Calu3 (cell line): ENCODE measurements at regions not wholly inside any gene's neighbourhood (a gene's known extent, or its start where the extent isn't known, plus 50 kb on each side); places are given as distances from the start of the nearest gene placed in this dataset.

Experiments
- BruUV-seq: library from RNA; stranded (reverse); fragments of 400-500 nt; replicated peaks from 2 replicates; lab custom pipeline; 2021; lab: Mats Ljungman, UMichigan
- CTCF ChIA-PET: fragments of 300-600 bp; sonication (Branson Sonifier 250); formaldehyde crosslinking; loops from one replicate; lab custom pipeline; 2022; ENCODE audit warnings: antibody characterized with exemption; lab: Charles Lee
- DNase-seq: peaks from one replicate; pipeline ENCODE4 v3.0.0; 2022
- H3K27ac Mint-ChIP-seq: one replicate; pipeline ENCODE4 v1.8.0; 2022; ENCODE audit warnings: mixed read lengths; ENCODE audit not compliant: unreplicated experiment
- H3K27me3 Mint-ChIP-seq: one replicate; pipeline ENCODE4 v1.8.0; 2022; ENCODE audit warnings: mixed read lengths; ENCODE audit not compliant: unreplicated experiment
- H3K36me3 Mint-ChIP-seq: one replicate; pipeline ENCODE4 v1.8.0; 2022; ENCODE audit warnings: mild to moderate bottlenecking, moderate library complexity, mixed read lengths; ENCODE audit not compliant: insufficient read depth, unreplicated experiment
- H3K4me1 Mint-ChIP-seq: one replicate; pipeline ENCODE4 v1.8.0; 2022; ENCODE audit warnings: mild to moderate bottlenecking, low read depth, mixed read lengths; ENCODE audit not compliant: unreplicated experiment
- H3K4me3 Mint-ChIP-seq: one replicate; pipeline ENCODE4 v1.8.0; 2022; ENCODE audit warnings: mild to moderate bottlenecking, low read depth, moderate library complexity, mixed read lengths; ENCODE audit not compliant: unreplicated experiment
- H3K9me3 Mint-ChIP-seq: one replicate; pipeline ENCODE4 v1.8.0; 2022; ENCODE audit warnings: low read depth, mixed read lengths; ENCODE audit not compliant: unreplicated experiment
- intact Hi-C: fragments of 100-400 bp; cut with micrococcal nuclease; formaldehyde crosslinking; loops from one replicate; pipeline ENCODE4 v1.10.0; 2022; ENCODE audit not compliant: unreplicated experiment
- TF ChIP-seq, protein P1 (sequence below): fragments of 200-600 bp; IDR thresholded peaks from one replicate; pipeline ENCODE4 v1.8.0; 2022; ENCODE audit warnings: antibody characterized with exemption; ENCODE audit not compliant: unreplicated experiment

DNA sequence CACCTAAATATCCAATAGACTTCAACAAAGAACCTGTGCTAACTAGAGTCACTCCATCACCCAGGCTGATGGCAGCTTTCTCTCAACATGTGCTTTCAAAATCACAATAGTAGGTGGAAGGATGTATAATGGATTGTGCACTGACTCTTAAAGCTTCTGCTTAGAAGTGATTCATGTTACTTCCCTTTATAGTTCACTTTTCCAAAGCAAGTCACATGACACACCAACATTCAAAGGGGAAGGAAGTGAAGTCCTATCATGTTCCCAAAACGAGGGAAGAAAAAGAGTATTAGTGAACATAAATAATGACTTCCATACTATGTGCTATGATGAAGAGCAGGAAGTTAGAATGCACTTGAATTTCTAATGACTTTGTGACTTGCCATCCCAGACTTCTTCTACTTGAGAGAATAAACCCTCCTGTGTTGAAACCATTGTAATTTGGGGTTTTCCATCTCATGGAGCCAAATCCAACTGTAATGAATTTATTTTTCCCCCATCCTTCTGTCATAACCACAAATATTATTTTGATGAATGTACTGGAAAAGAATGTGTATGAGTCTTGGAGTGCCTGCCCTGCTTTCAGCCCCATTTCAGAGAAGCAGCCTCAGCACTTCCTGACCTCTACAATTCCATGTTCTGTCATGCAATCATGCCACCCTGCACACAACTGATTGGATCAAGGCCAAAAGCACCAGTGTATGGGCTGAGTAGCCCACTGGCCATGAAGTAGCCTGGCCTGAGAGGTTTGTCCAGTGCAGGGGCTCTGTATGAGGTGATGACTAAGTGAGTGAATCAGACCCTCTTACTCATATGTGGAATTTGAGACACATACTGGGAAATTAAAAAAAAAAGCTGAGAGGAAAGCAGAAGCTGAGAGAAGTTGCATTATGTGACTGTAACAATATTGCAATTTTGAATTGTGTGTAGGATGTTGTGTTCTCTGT is 525.9 kb upstream of the CLINT1 start:
- intact Hi-C loops: no loop called here
- Mint-ChIP-seq H3K36me3 (no peaks in the 10 kb centered on the region), H3K4me1 (no peaks in the 10 kb centered on the region), H3K4me3 (no peak overlapping the region), H3K9me3 (peaks cover 3% of the 10 kb centered on the region), H3K27me3 (no peaks in the 10 kb centered on the region), H3K27ac (no peak overlapping the region)
- CTCF ChIA-PET: no interaction called here
- no TSS peak for BruUV-seq
- DNase-seq: no peak
- TF ChIP-seq, protein P1, sequence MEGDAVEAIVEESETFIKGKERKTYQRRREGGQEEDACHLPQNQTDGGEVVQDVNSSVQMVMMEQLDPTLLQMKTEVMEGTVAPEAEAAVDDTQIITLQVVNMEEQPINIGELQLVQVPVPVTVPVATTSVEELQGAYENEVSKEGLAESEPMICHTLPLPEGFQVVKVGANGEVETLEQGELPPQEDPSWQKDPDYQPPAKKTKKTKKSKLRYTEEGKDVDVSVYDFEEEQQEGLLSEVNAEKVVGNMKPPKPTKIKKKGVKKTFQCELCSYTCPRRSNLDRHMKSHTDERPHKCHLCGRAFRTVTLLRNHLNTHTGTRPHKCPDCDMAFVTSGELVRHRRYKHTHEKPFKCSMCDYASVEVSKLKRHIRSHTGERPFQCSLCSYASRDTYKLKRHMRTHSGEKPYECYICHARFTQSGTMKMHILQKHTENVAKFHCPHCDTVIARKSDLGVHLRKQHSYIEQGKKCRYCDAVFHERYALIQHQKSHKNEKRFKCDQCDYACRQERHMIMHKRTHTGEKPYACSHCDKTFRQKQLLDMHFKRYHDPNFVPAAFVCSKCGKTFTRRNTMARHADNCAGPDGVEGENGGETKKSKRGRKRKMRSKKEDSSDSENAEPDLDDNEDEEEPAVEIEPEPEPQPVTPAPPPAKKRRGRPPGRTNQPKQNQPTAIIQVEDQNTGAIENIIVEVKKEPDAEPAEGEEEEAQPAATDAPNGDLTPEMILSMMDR: no peak

DNA sequence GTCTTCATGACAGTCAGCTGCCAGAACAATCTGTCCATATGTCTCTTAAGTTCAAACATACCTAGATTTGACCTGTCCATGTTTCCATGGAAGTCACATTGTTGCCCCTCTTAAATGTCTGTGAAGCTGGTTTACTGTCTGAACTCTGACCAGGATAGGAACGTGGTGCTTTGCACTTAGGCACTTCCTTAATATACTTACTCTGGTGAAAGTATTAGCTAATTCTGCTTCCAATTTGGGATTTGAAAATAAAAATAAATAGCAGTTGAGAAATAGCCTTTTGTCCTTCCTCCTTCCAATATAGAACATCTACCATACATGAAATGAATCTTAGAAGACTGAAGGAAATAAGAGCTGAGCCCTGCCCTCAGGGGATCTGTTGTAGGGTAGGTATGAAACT is 524.5 kb upstream of the CLINT1 start:
- Mint-ChIP-seq H3K4me1 (no peaks in the 10 kb centered on the region), H3K4me3 (no peak overlapping the region)
- CTCF ChIA-PET: no interaction called here

DNA sequence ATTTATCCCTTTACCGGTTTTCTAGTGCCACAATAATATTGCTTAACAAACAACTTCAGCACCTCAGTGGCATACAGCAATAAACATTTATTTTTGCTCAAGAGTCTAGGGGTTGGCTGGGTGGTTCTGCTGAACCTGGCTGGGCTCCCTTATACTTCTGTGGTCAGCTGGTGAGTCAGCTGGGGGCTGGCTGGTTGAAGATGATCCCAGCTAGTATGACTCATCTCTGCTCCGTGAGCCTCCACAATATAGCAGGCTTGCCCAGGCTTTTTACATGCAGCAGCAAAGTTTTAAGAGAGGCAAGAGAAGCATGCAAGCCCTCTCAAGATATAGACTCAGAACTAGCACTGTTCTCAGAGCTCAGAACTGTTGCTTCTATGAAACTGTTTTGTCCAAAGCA is 523.5 kb upstream of the CLINT1 start:
- Mint-ChIP-seq H3K9me3 (peaks cover 9% of the 10 kb centered on the region), H3K4me3 (no peak overlapping the region), H3K27me3 (no peaks in the 10 kb centered on the region), H3K36me3 (no peaks in the 10 kb centered on the region), H3K4me1 (no peaks in the 10 kb centered on the region), H3K27ac (no peak overlapping the region)
- TF ChIP-seq, protein P1: no peak
- DNase-seq: peak; percentile 9
- intact Hi-C loops: no loop called here
- no TSS peak for BruUV-seq
- CTCF ChIA-PET: no interaction called here

More for the DNA sequence above, 524.5 kb upstream of the CLINT1 start:
- Mint-ChIP-seq H3K9me3 (peaks cover 9% of the 10 kb centered on the region), H3K27me3 (no peaks in the 10 kb centered on the region), H3K27ac (no peak overlapping the region), H3K36me3 (no peaks in the 10 kb centered on the region)
- BruUV-seq: no TSS peak
- no peak for DNase-seq
- TF ChIP-seq, protein P1: no peak
- intact Hi-C loops: no loop called here

DNA sequence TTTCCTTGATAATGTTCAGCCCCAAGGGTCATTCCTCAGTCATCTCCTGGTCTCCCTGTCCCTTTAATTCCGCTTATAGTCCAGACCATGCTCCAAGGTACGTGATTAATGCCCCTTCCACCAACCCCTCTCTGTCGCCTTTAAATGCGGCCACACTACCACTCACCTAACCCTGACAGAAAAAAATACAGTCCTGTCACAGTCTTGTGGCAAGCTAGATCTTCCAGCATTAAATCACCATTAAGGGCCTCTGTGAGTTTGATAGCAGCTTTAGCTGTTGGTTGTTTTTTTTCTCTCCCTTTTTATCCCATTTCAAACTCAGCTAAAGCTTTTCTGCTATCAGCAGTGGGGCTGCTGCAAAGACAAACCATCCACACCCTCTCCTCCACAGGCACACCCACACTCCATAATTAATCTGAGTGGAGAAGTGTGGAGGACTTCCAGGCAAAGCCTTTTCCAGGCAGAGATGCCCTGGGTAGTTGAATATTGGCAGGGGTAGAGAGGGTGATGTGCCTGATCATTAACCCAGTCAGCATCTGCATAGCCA is 522.7 kb upstream of the CLINT1 start:
- no peaks in the 10 kb centered on the region for H3K27me3 Mint-ChIP-seq
- no peaks in the 10 kb centered on the region for H3K36me3 Mint-ChIP-seq
- no peaks in the 10 kb centered on the region for H3K4me1 Mint-ChIP-seq
- intact Hi-C loops: no loop called here
- peaks cover 9% of the 10 kb centered on the region for H3K9me3 Mint-ChIP-seq
- no peak overlapping the region for H3K4me3 Mint-ChIP-seq
- TF ChIP-seq, protein P1: no peak
- CTCF ChIA-PET: no interaction called here
- no peak for DNase-seq
- H3K27ac Mint-ChIP-seq: no peak overlapping the region
- no TSS peak for BruUV-seq
